ENCODE measurements at regions not wholly inside any gene's neighbourhood (a gene's known extent, or its start where the extent isn't known, plus 50 kb on each side); places are given as distances from the start of the nearest gene placed in this dataset.

- FAIRE-seq: no peak
These were observed 573.4 kb downstream of the CPS1 start for GRCh38 chr2:211129798-211130197.

GRCh38 chr2:211132046-211132445 is 575.6 kb downstream of the CPS1 start:
- FAIRE-seq (no peak), DNase-seq (ENCODE audit: low read depth, low spot score) (no peak)
- H3K36me3 ChIP-seq (ENCODE audit: control insufficient read depth in 2 of 2, extremely low read depth in 1 of 2, insufficient read depth in 2 of 2, low read length in 2 of 2): no peaks in the 10 kb centered on the region
- no peak overlapping the region for H2AFZ ChIP-seq (ENCODE audit: control insufficient read depth, low read length)
- no peaks in the 10 kb centered on the region for H3K9me1 ChIP-seq (ENCODE audit: control insufficient read depth, extremely low read depth, insufficient read depth, low read length)
- H3K4me3 ChIP-seq (ENCODE audit: control insufficient read depth in 2 of 3, extremely low read depth in 1 of 3, insufficient read depth in 2 of 3, low read depth in 1 of 3, low read length in 3 of 3): no peak overlapping the region
- H3K27me3 ChIP-seq (ENCODE audit: control insufficient read depth, extremely low read depth, insufficient read depth, low read length): no peaks in the 10 kb centered on the region
- H3K9ac ChIP-seq (ENCODE audit: control insufficient read depth, extremely low read depth, insufficient read depth, low read length): no peak overlapping the region
- H3K9me3 ChIP-seq (ENCODE audit: control insufficient read depth, low read depth, low read length): no peaks in the 10 kb centered on the region
- no peaks in the 10 kb centered on the region for H4K20me1 ChIP-seq (ENCODE audit: control insufficient read depth, extremely low read depth, insufficient read depth, low read length)
- H3K79me2 ChIP-seq (ENCODE audit: control insufficient read depth, insufficient read depth, low read length): no peaks in the 10 kb centered on the region
- H3K4me2 ChIP-seq (ENCODE audit: control insufficient read depth, extremely low read depth, insufficient read depth, low read depth, low read length): no peak overlapping the region
- H3K4me1 ChIP-seq (ENCODE audit: control insufficient read depth, extremely low read depth, insufficient read depth, low read length): peaks cover 15% of the 10 kb centered on the region
- dilution Hi-C loops (cut with MboI; ENCODE audit: extremely low pct_ligation_motif_present, low sequenced_read_pairs): no loop called here
- TF ChIP-seq CTCF (optimal IDR thresholded peaks at IDR 0.05 in 1 of 3, IDR thresholded peaks at IDR 0.05 in 1 of 3, conservative IDR thresholded peaks at IDR 0.05 in 1 of 3; ENCODE audit: extremely low read depth in 1 of 3, insufficient read depth in 2 of 3, low read length in 3 of 3): no peak
- TF ChIP-seq EZH2 (IDR thresholded peaks at IDR 0.05; ENCODE audit: low read length): no peak
- H3K27ac ChIP-seq (ENCODE audit: control insufficient read depth, insufficient read depth, low read length): no peak overlapping the region

More at GRCh38 chr2:211129798-211130197, 573.4 kb downstream of the CPS1 start:
- Histone ChIP-seq H3K4me2 (ENCODE audit: control insufficient read depth, extremely low read depth, insufficient read depth, low read depth, low read length) (no peak overlapping the region), H4K20me1 (ENCODE audit: control insufficient read depth, extremely low read depth, insufficient read depth, low read length) (no peaks in the 10 kb centered on the region), H3K27me3 (ENCODE audit: control insufficient read depth, extremely low read depth, insufficient read depth, low read length) (no peaks in the 10 kb centered on the region), H3K9me3 (ENCODE audit: control insufficient read depth, low read depth, low read length) (no peaks in the 10 kb centered on the region), H3K4me3 (ENCODE audit: control insufficient read depth in 2 of 3, extremely low read depth in 1 of 3, insufficient read depth in 2 of 3, low read depth in 1 of 3, low read length in 3 of 3) (no peak overlapping the region), H3K36me3 (ENCODE audit: control insufficient read depth in 2 of 2, extremely low read depth in 1 of 2, insufficient read depth in 2 of 2, low read length in 2 of 2) (no peaks in the 10 kb centered on the region), H3K27ac (ENCODE audit: control insufficient read depth, insufficient read depth, low read length) (no peak overlapping the region), H3K9me1 (ENCODE audit: control insufficient read depth, extremely low read depth, insufficient read depth, low read length) (no peaks in the 10 kb centered on the region), H3K4me1 (ENCODE audit: control insufficient read depth, extremely low read depth, insufficient read depth, low read length) (peaks cover 15% of the 10 kb centered on the region), H3K79me2 (ENCODE audit: control insufficient read depth, insufficient read depth, low read length) (no peaks in the 10 kb centered on the region), H3K9ac (ENCODE audit: control insufficient read depth, extremely low read depth, insufficient read depth, low read length) (no peak overlapping the region), H2AFZ (ENCODE audit: control insufficient read depth, low read length) (peak overlapping the region; percentile 2)
- no peak for DNase-seq (ENCODE audit: low read depth, low spot score)
- dilution Hi-C loops (cut with MboI; ENCODE audit: extremely low pct_ligation_motif_present, low sequenced_read_pairs): no loop called here
- TF ChIP-seq EZH2 (IDR thresholded peaks at IDR 0.05; ENCODE audit: low read length) (no peak), CTCF (optimal IDR thresholded peaks at IDR 0.05 in 1 of 3, IDR thresholded peaks at IDR 0.05 in 1 of 3, conservative IDR thresholded peaks at IDR 0.05 in 1 of 3; ENCODE audit: extremely low read depth in 1 of 3, insufficient read depth in 2 of 3, low read length in 3 of 3) (no peak)

Measured in keratinocyte (primary cell).